Adrenal gland (tissue), 5 donors: ENCODE measurements at regions not wholly inside any gene's neighbourhood (a gene's known extent, or its start where the extent isn't known, plus 50 kb on each side); places are given as distances from the start of the nearest gene placed in this dataset.

Source experiments
- POLR2A ChIP-seq, 2 donors: fragments of 450-650 bp; IDR thresholded peaks; one replicate each; pipeline ENCODE4 v1.6.1; 2017; ENCODE audit warnings: antibody characterized with exemption in 2 of 2, mild to moderate bottlenecking in 2 of 2, moderate library complexity in 1 of 2
- TF ChIP-seq, protein P1 (sequence below), 6 experiments: fragments of 450-650 bp in 4 of 6; fragments of 200-600 bp in 2 of 6; sonication (generic) in 1 of 6; IDR thresholded peaks; 1 replicate in 5 of 6; 2 replicates in 1 of 6; pipeline versions ENCODE4 v1.5.1 to v1.8.0; 2016 to 2021; ENCODE audit warnings: antibody characterized with exemption in 6 of 6, mild to moderate bottlenecking in 2 of 6, moderate library complexity in 1 of 6
- donor health status: DM: no; HTN: no; CAD: no.

DNA sequence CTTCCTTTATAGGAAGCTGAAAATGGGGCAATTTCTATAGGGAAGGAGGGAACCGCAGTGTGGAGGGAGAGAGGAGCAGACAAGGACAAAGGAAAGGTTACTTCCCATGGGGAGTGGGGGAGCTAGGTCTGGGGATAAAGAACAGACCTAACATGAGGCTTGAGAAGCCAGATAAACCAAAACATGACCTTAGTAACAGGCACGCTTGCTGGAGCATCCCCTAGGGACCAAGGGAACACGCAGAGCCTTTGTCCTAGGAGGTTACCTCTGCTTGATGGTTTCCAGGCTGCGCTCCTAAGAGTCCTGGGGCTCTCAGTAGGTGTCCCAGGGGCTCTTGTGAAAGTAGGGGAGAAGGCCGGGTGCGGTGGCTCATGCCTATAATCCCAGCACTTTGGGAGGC is 271.4 kb upstream of the NCAM1 start:
- TF ChIP-seq, protein P1, sequence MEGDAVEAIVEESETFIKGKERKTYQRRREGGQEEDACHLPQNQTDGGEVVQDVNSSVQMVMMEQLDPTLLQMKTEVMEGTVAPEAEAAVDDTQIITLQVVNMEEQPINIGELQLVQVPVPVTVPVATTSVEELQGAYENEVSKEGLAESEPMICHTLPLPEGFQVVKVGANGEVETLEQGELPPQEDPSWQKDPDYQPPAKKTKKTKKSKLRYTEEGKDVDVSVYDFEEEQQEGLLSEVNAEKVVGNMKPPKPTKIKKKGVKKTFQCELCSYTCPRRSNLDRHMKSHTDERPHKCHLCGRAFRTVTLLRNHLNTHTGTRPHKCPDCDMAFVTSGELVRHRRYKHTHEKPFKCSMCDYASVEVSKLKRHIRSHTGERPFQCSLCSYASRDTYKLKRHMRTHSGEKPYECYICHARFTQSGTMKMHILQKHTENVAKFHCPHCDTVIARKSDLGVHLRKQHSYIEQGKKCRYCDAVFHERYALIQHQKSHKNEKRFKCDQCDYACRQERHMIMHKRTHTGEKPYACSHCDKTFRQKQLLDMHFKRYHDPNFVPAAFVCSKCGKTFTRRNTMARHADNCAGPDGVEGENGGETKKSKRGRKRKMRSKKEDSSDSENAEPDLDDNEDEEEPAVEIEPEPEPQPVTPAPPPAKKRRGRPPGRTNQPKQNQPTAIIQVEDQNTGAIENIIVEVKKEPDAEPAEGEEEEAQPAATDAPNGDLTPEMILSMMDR (IDR thresholded peaks at IDR 0.05), result no peak
- no peak for TF ChIP-seq POLR2A (IDR thresholded peaks at IDR 0.05)
